ENCODE measurements at regions not wholly inside any gene's neighbourhood (a gene's known extent, or its start where the extent isn't known, plus 50 kb on each side); places are given as distances from the start of the nearest gene placed in this dataset.
"Not testable (repeated sequence)": the region's sequence is repeated elsewhere in the genome, so short reads cannot be mapped to it uniquely, and the experiment has no call there.

GRCh38 chr6:3672339-3672738 is 79.2 kb downstream of the PXDC1 start:
- H3K27ac ChIP-seq, result not testable (repeated sequence)

- H3K27ac ChIP-seq, result no peak overlapping the region
- TF ChIP-seq, protein P1, sequence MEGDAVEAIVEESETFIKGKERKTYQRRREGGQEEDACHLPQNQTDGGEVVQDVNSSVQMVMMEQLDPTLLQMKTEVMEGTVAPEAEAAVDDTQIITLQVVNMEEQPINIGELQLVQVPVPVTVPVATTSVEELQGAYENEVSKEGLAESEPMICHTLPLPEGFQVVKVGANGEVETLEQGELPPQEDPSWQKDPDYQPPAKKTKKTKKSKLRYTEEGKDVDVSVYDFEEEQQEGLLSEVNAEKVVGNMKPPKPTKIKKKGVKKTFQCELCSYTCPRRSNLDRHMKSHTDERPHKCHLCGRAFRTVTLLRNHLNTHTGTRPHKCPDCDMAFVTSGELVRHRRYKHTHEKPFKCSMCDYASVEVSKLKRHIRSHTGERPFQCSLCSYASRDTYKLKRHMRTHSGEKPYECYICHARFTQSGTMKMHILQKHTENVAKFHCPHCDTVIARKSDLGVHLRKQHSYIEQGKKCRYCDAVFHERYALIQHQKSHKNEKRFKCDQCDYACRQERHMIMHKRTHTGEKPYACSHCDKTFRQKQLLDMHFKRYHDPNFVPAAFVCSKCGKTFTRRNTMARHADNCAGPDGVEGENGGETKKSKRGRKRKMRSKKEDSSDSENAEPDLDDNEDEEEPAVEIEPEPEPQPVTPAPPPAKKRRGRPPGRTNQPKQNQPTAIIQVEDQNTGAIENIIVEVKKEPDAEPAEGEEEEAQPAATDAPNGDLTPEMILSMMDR (conservative IDR thresholded peaks at IDR 0.05), result no peak
Measured at GRCh38 chr6:3671382-3671781, 80.1 kb downstream of the PXDC1 start.

DNA sequence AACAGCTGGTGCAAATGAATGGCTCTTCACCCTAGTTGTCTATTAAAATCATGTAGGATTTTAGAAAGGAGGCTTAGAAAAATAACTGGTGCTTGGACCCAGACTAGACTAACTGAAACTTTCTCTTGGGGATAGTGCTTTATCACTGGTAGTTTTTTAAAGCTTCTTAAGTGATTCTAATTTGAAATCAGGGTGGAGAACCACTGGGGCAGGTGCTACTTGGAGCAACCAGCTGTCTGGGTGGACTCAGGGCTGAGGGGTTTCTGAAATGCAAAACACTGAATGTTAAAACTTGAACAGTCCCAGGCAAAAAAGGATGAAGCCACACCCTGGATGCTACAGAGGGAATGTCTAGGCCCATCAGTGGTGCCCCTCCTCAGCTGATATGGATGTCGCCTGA is 81.2 kb downstream of the PXDC1 start:
- TF ChIP-seq, protein P1 (conservative IDR thresholded peaks at IDR 0.05), result no peak

DNA sequence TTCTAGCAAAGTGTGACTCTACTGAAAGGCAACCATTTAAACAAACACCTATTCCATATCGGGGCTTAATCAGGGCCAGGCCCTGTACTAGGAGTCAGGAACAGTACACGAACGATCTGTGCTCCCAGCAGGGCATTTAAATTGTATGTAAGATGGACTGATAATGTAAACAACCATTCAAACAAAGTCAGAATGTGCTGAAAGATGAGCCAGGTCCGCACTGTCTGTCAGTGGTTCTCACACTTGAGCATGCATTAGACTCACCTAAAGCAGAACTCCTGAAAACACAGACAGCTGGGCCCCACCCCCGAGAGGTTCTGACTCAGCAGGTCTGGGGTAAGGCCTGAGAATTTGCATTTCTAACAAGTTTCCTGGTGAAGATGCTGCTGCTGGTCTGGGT is 81.6 kb downstream of the PXDC1 start:
- H3K27ac ChIP-seq, result no peak overlapping the region
- TF ChIP-seq, protein P1 (conservative IDR thresholded peaks at IDR 0.05), result no peak

More for the DNA sequence above, 81.2 kb downstream of the PXDC1 start:
- no peak overlapping the region for H3K27ac ChIP-seq

- H3K27ac ChIP-seq, result peak overlapping the region; percentile 82
- TF ChIP-seq, protein P1 (conservative IDR thresholded peaks at IDR 0.05), result no peak
Measured at GRCh38 chr6:3665608-3666007, 85.9 kb downstream of the PXDC1 start.

DNA sequence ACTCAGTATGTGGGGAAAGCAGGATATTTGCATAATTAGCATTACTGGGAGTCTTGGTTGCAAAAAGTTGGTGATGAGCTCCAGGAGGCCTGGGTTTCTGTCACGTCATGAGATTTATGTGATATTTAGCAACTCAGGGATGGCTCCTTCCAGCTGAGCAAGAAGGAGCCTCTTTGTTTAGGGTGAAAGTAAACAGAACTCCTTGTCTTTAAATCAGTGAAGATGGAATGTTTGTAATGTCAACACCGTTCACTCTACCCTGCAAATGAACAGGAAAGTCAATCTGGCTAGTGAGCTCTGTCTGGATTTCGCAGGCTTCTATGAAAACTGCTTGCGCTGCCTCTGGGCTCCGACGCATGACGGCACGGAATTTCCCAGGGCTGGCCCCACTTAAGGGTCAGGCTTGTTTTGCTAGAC is 86.9 kb downstream of the PXDC1 start:
- H3K27ac ChIP-seq, result peak overlapping the region; percentile 82
- TF ChIP-seq, protein P1 (conservative IDR thresholded peaks at IDR 0.05), result no peak

DNA sequence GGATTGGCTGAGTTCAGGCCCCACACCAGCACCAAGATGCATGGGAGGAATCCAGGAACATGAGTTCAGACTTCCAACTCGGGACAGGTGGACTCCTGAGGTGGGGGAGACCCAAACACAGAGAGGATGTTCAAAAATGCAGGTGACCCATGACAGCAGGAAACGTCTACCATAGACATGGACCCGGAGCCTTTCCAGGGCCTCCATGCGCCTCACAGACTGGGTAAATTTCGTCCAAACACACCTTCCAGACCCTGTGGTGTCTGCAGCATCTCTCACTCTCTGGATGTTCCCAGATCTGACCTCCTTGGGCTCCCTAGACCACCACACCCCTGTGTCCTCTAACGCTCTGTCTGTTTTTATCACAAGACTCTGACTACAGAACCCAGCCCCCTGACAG is 87.7 kb downstream of the PXDC1 start:
- H3K27ac ChIP-seq, result peak overlapping the region; percentile 82
- TF ChIP-seq, protein P1 (conservative IDR thresholded peaks at IDR 0.05), result no peak

DNA sequence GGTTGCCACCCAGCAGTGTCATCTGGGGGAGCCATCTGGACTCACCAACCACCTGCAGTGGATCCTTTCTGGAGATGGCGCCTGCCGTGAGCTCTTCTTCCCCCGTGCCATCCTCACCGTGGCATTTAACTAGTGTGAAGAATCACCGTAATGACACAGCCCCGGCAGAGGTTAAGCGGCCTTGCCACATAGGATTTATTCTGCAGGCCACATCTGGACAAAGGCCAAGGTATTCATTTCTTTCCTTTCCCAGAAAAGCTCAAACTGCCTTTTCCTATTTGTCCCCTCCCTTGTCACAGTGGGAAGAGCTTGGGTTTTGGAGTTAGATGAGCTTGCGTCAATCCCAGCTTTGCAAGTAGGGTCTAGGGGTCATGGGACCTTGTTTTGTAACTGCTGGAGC is 88.4 kb downstream of the PXDC1 start:
- TF ChIP-seq, protein P1 (conservative IDR thresholded peaks at IDR 0.05), result no peak

More for the DNA sequence above, 88.4 kb downstream of the PXDC1 start:
- H3K27ac ChIP-seq, result peak overlapping the region; percentile 82
